Esophagus squamous epithelium (tissue), 4 donors: ENCODE measurements at regions not wholly inside any gene's neighbourhood (a gene's known extent, or its start where the extent isn't known, plus 50 kb on each side); places are given as distances from the start of the nearest gene placed in this dataset.

ENCODE experiments used
- CTCF ChIP-seq, 6 experiments: fragments of 450-650 bp in 4 of 6; fragments of 200-600 bp in 2 of 6; sonication (generic) in 2 of 6; IDR thresholded peaks; one replicate each; pipeline ENCODE4 v1.5.1; 2016 to 2019; ENCODE audit warnings: antibody characterized with exemption in 6 of 6, mild to moderate bottlenecking in 4 of 6, moderate library complexity in 4 of 6
- POLR2A ChIP-seq, 4 donors: fragments of 450-650 bp; IDR thresholded peaks; one replicate each; pipeline ENCODE4 v1.6.1; 2017; ENCODE audit warnings: antibody characterized with exemption in 4 of 4, mild to moderate bottlenecking in 4 of 4, moderate library complexity in 3 of 4

- TF ChIP-seq POLR2A (IDR thresholded peaks at IDR 0.05) = no peak
- TF ChIP-seq CTCF (IDR thresholded peaks at IDR 0.05) = no peak
Measured at GRCh38 chr5:82676661-82677060, 398.5 kb upstream of the RPS23 start.
